Endodermal cell (in vitro differentiated cells): ENCODE measurements at regions not wholly inside any gene's neighbourhood (a gene's known extent, or its start where the extent isn't known, plus 50 kb on each side); places are given as distances from the start of the nearest gene placed in this dataset.

ENCODE experiments used
- DNase-seq: peaks from one replicate; pipeline ENCODE4 v3.0.0-alpha.2; 2017
- H3K27ac ChIP-seq: 2 replicates; pipeline ENCODE4 v1.5.1; 2013; ENCODE audit warnings: mild to moderate bottlenecking, low read depth, low read length, moderate library complexity
- H3K27me3 ChIP-seq: 2 replicates; pipeline ENCODE4 v1.6.1; 2013; ENCODE audit warnings: mild to moderate bottlenecking, low read length, moderate library complexity; ENCODE audit not compliant: insufficient read depth, control insufficient read depth, poor library complexity, severe bottlenecking
- H3K36me3 ChIP-seq: 2 replicates; pipeline ENCODE4 v1.7.0; 2013; ENCODE audit warnings: mild to moderate bottlenecking, low read length, moderate library complexity; ENCODE audit not compliant: control insufficient read depth, insufficient read depth
- H3K4me1 ChIP-seq: one replicate; pipeline ENCODE4 v1.7.0; 2013; ENCODE audit warnings: low read length; ENCODE audit not compliant: control insufficient read depth, insufficient read depth
- H3K4me3 ChIP-seq: 2 replicates; pipeline ENCODE4 v1.5.1; 2013; ENCODE audit warnings: mild to moderate bottlenecking, low read length, moderate library complexity
- H3K9ac ChIP-seq: 2 replicates; pipeline ENCODE4 v1.6.1; 2013; ENCODE audit warnings: mild to moderate bottlenecking, low read length, moderate library complexity; ENCODE audit not compliant: poor library complexity, severe bottlenecking; ENCODE audit errors: extremely low read depth
- H3K9me3 ChIP-seq: 2 replicates; pipeline ENCODE4 v1.6.1; 2013; ENCODE audit warnings: mild to moderate bottlenecking, low read length, moderate library complexity; ENCODE audit not compliant: control insufficient read depth
- H3K27ac Mint-ChIP-seq: 2 replicates; pipeline ENCODE4 v1.8.0; 2020; ENCODE audit warnings: mixed read lengths
- H3K27me3 Mint-ChIP-seq: 2 replicates; pipeline ENCODE4 v1.8.0; 2021; ENCODE audit warnings: mild to moderate bottlenecking, mixed read lengths; ENCODE audit not compliant: insufficient read depth
- H3K36me3 Mint-ChIP-seq: 2 replicates; pipeline ENCODE4 v1.8.0; 2020; ENCODE audit warnings: low read depth, mixed read lengths
- H3K4me1 Mint-ChIP-seq: 2 replicates; pipeline ENCODE4 v1.8.0; 2020; ENCODE audit warnings: mixed read lengths
- H3K4me3 Mint-ChIP-seq: 2 replicates; pipeline ENCODE4 v1.8.0; 2020; ENCODE audit warnings: mild to moderate bottlenecking, moderate library complexity, mixed read lengths
- H3K9me3 Mint-ChIP-seq: 2 replicates; pipeline ENCODE4 v1.8.0; 2020; ENCODE audit warnings: mild to moderate bottlenecking, mixed read lengths
- CTCF ChIP-seq: fragments of 200-600 bp; sonication (generic); conservative IDR thresholded peaks from 2 replicates; pipeline ENCODE4 v1.5.0; 2021; ENCODE audit warnings: antibody characterized with exemption, mild to moderate bottlenecking
- WGBS, 2 experiments: methylation state at CpG; one replicate each; pipeline versions ENCODE4 v1.1.5 to v1.1.7; 2013; ENCODE audit warnings: missing lambda C conversion rate in 2 of 2, mixed read lengths in 1 of 2; ENCODE audit not compliant: insufficient coverage in 1 of 2, insufficient read length in 1 of 2; 5-methylcytosine and 5-hydroxymethylcytosine counted together

GRCh38 chr21:23524685-23525084, 2082.6 kb downstream of the MRPL39 start:
- H3K27me3 Mint-ChIP-seq = no peaks in the 10 kb centered on the region
- Histone ChIP-seq H3K27me3 (no peaks in the 10 kb centered on the region), H3K4me1 (no peaks in the 10 kb centered on the region), H3K9me3 (no peaks in the 10 kb centered on the region), H3K36me3 (no peaks in the 10 kb centered on the region), H3K9ac (no peak overlapping the region), H3K4me3 (no peak overlapping the region), H3K27ac (no peak overlapping the region)
- H3K27ac Mint-ChIP-seq = no peak overlapping the region
- H3K4me1 Mint-ChIP-seq = no peaks in the 10 kb centered on the region
- 84 to 94% methylated on average over 4 to 5 of the region's 5 CpGs for WGBS, 2 experiments
- H3K36me3 Mint-ChIP-seq = no peaks in the 10 kb centered on the region
- no peak for DNase-seq
- no peak overlapping the region for H3K4me3 Mint-ChIP-seq
- H3K9me3 Mint-ChIP-seq = peaks cover 41% of the 10 kb centered on the region
- TF ChIP-seq CTCF = no peak

GRCh38 chr21:23522751-23523150, 2084.5 kb downstream of the MRPL39 start:
- Histone ChIP-seq H3K9me3 (no peaks in the 10 kb centered on the region), H3K27me3 (no peaks in the 10 kb centered on the region), H3K4me3 (no peak overlapping the region), H3K9ac (no peak overlapping the region), H3K27ac (no peak overlapping the region), H3K36me3 (no peaks in the 10 kb centered on the region), H3K4me1 (no peaks in the 10 kb centered on the region)
- Mint-ChIP-seq H3K9me3 (peaks cover 35% of the 10 kb centered on the region), H3K4me1 (no peaks in the 10 kb centered on the region), H3K36me3 (no peaks in the 10 kb centered on the region), H3K4me3 (no peak overlapping the region), H3K27me3 (no peaks in the 10 kb centered on the region), H3K27ac (no peak overlapping the region)
- no peak for TF ChIP-seq CTCF
- WGBS, 2 experiments = no CpG with 5 or more reads among the region's 1 CpG
- DNase-seq = no peak

GRCh38 chr21:23507501-23507900, 2099.8 kb downstream of the MRPL39 start:
- no peak for TF ChIP-seq CTCF

More at GRCh38 chr21:23507501-23507900, 2099.8 kb downstream of the MRPL39 start:
- Histone ChIP-seq H3K4me3 (no peak overlapping the region), H3K27me3 (no peaks in the 10 kb centered on the region), H3K9me3 (peaks cover 6% of the 10 kb centered on the region), H3K9ac (no peak overlapping the region), H3K4me1 (no peaks in the 10 kb centered on the region), H3K27ac (no peak overlapping the region), H3K36me3 (no peaks in the 10 kb centered on the region)
- Mint-ChIP-seq H3K27ac (no peak overlapping the region), H3K4me3 (no peak overlapping the region), H3K36me3 (no peaks in the 10 kb centered on the region), H3K9me3 (peaks cover 45% of the 10 kb centered on the region), H3K4me1 (peaks cover 6% of the 10 kb centered on the region), H3K27me3 (no peaks in the 10 kb centered on the region)
- no peak for DNase-seq
- 100% methylated on average over 1 of the region's 1 CpG for WGBS, 2 experiments
